Hepatic stellate cell (primary cell): ENCODE measurements at regions not wholly inside any gene's neighbourhood (a gene's known extent, or its start where the extent isn't known, plus 50 kb on each side); places are given as distances from the start of the nearest gene placed in this dataset.
"Not testable (repeated sequence)": the region's sequence is repeated elsewhere in the genome, so short reads cannot be mapped to it uniquely, and the experiment has no call there.

Experiments
- DNase-seq: peaks from one replicate; pipeline ENCODE4 v3.0.0; 2011; ENCODE audit warnings: low spot score

DNA sequence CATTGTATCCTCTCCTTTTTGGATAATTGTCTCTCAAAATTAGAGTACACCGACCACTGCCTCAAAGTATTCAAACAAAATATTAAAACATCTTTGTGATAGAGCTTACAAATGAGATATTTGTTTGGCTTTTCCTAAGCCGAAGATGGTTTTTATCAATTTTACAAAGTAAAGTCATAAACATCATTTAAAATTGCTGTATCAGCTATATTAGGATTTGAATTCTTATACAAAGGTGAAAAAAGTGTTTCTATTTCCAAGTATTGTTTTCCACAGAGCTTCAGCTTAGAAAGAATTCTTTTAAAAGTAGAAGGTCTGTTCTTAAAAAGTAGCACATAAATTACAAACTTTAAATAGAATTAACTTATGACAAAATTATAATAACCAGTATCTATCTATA is 116.6 kb upstream of the IFNE start:
- no peak for DNase-seq

DNA sequence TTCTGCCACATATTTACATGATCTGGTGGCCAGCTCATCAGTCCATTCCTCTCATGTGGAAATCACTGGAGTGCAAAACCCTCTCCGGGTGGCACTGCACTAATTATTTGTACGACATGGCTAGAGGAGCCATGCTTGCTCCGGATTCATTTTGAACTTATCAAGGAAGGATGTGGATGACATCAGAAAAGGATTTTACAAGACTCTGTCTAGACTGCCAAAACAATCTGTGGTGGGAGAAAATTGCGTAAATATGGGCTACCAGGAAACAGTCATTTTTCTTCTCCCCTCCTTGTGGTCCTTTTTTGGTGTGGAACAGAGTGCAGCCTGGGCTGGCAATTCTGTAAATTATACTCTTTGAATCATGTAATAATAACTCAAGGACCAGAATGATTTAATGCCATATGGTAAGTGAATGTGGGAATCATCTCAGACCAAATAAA is 123.4 kb upstream of the IFNE start:
- DNase-seq = peak; percentile 6

DNA sequence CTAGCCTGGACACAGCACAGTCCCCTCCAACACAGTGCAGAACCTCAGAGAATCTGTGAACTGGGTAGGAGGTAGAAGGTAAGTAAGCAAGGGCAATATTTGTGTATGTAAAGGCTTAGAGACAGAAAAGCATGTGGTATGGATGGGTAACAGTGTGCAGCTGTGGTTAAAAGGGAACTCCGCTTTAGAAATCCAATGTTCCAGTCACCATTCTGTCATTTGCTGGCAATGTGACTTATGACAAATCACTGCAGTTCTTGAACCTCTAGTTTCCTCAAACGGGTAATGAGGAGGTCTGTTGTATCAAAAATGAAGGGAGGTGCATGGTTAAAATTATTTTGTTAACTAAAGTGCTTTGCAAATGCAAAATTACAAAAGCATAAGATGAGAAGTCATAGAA is 125.5 kb upstream of the IFNE start:
- no peak for DNase-seq

DNA sequence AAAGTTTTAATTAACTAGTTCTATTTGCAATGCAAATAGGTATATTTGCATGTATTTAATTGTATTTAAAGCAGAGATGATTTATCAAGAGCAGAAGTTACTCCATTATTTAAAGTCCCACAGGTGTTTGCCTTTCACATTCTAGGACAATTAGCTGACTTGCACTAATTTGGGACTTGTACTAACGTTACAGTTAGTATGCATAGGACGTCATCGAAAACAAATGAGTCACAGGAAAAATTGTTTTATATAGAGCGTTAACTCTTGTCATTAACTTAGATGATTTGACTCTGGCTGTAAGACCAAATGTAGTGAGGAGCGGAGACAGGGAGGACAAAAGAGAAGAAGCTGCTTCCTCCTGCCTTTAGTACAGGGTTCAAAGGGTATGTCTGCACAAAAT is 126.1 kb upstream of the IFNE start:
- no peak for DNase-seq

DNA sequence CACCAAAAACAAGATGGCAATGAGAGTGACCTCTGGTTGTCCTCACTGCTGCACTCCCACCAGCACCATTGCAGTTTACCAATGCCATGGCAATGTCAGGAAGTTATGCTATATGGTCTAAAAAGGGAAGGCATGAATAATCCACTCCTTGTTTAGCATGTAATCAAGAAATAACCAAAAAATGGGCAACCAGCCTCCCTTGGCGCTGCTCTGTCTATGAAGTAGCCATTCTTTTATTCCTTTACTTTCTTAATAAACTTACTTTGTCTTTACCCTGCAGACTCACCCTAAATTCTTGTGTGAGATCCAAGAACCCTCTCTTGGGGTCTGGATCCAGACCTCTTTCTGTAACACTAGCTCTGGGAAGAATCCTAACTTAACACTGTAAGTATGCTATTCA is 127.4 kb upstream of the IFNE start:
- no peak for DNase-seq

DNA sequence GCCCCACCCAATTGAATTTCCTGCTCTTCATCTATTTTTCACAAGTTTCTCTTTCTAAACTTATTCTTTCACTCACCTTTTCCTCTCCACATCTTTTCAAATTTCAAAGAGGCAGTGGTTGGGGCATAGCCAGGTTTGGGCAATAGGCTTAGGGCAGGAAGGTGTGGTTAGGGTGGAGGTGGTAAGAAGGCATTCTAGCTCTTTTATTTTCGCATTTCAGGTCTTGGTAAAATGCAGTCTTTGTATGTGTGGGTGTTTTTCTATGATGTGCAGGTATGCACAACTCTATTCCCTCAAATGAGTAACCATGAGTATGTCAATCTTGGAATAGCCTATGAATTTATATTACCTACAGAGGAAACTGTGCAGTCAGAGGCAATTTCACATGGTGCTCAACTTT is 129.8 kb upstream of the IFNE start:
- no peak for DNase-seq

DNA sequence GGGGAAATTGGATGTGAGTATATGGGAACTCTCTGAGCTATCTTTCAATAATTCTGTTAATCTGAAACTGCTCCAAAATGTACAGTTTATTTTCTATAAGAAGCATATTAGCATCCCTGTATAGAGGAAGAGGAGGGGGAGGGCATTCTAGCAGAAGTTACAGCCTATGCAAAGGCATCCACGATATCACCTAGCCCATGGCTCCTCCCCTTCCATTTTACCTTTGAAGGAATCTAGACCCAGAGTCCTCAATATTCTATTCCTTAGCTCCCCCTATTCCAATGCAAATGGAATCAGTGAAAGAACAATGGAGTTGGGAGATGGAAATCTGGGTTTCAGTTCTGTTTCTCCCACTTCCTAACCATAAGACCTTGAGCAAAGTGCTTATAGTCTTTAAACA is 132.9 kb upstream of the IFNE start:
- no peak for DNase-seq

DNA sequence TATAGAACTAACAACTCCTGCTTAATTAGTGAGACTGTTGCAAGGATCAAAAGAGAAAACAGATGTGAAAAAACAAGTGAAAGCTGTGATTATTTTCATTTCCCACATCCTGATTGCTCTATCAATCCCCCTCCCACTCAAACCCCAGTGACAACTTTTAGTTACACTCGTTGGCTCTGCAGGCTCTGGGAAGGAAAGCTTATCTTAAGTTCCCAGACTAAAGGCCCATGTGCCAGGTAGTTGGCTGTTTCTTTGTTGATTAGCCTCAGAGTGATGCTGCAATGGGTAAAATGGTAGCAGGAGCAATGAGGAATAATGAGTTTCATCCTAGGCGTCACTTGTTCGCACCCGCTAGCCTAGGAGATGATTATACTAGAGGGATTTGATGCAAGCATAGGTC is 133.3 kb upstream of the IFNE start:
- DNase-seq = no peak

DNA sequence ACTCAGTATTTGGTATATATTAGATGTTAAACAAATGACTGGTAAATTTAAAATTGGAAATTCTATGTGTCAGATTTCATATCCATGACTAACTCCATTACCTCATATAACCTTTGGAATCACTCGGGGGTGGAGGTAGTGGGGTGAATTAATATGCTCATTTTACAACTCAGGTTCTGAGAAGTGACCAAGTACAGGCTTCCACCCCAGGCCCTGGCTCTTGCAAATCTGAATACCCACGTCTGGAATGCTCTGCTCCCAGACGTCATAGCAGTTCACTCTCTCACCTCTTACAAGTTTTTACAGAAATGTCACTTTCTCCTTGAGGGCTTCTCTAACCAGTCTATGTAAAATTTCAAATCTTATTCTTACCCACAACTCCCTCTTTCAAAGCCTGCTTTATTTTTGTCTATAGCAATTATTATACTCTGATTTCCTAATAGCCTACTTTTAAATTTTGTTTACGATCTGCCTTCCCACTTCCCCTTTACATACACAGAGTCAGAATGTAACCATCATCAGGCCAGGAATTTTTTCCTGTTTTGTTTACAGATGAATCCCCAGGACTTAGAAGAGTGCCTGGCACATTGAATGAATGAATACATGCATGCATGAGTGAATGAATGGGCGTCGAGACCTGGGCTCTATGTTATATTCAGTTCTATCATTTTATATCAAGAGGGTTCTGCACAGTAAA is 134.1 kb upstream of the IFNE start:
- DNase-seq = peak; percentile 57

DNA sequence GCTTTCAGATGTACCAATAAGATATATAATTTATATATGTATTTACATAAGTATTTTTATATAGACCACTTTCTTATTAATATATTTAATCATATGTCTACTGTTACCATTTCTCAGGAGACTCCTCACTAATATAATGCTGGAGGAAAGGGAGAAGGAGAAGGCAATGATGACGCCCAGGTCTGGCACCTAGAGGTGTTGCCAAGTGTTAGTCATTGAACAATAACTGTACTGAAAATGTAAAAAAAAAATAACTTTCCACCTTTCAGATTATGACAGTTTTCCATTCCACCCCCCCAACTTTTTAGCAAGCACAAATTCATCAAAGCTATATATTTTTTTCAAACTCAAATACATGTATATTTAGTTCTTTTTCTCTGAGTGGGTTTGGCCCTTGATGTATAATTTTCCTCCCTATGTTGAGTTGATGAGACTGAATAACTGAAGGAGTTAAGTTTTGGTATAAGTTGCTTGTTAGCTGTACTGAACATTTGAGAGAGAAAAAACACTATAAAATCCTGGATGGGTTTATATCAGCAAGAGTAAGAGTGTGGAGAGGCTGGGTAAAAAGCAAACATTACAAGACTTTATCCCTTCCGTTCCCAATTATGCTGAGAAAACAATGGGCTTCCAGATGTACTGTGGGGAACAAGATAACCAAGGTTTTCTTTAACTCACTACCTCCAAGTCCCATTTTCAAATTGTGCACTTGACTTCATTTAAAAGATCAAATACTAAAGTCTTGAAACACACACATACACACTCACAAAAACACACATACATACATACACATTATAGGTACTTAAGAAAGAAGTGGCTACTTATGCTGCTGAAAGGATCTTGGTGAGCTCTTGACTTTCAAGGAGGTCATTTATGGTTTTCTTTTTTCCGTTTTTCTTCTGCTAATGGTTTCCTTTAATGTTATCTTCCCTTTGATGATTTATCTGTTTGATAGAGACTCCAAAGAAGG is 142.8 kb upstream of the IFNE start:
- no peak for DNase-seq

DNA sequence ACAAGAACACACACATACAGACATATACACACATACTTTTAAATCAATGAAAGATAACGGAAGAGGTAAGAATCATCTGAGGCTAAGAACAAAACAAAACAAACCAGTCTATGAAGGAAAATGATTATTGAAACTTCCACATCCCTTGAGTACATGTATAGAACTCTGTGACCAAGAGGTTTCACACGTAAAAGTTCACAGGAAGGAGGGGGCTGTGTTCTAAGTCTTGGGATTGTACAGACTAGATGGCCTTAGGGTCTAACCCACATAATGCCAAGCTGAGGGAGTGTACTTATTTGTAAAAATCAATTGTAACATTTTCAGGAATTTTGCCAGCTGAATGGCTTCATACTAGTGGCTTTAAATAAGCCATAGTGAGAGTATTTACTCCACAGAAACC is 144.4 kb upstream of the IFNE start:
- DNase-seq = no peak

DNA sequence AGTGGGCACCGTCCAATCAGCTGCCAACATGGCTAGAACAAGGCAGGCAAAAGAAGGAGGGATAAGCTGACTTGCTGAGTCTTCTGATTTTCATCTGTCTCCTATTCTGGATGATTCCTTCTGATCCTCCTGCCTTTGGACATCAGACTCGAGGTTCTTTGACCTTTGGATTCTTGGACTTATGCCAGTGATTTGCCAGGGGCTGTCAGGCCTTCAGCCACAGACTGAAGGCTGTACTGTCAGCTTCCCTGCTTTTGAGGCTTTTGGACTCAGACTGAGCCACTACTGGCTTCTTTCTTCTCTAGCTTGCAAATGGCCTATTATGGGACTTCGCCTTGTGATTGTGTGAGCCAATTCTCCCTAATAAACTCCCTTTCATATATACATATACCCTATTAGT is 146.8 kb upstream of the IFNE start:
- not testable (repeated sequence) for DNase-seq

DNA sequence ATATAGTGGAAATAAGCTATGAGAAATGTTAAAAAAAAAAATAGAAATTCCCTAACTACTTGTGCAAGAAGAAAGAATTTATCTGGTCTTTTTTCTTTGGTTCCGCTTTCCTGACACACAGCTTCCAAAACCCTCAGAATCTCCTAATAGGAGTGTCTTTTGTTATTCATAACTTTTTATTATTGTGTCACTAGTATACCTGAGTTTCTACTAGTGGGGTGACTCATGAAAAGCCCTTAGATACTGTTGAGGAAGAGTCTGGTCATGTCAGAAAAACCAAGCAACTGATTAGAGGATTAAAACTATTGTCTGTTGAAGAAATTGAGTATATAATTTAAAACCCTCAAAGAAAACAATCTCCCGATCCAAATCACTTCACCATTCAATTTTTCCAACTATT is 152.8 kb upstream of the IFNE start:
- DNase-seq = no peak

DNA sequence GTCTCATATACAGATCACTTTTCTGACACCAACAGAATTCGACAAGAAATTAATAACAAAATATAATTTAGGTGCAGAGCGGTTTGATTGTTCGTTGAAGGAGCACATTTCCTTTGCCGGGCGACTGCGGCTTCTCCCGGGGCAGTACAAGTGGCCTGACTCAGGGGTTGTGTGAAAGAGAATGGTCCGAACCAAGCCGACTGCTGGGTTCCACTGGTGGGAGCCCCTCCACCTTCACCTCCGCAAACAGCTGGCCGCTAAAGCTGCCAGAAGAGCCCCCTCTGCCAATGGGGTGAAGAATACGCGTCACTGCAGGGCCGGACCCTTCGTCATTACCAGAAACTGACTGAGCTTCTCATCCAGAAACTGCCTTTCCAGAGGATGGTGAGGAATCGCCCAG is 156.0 kb upstream of the IFNE start:
- no peak for DNase-seq

DNA sequence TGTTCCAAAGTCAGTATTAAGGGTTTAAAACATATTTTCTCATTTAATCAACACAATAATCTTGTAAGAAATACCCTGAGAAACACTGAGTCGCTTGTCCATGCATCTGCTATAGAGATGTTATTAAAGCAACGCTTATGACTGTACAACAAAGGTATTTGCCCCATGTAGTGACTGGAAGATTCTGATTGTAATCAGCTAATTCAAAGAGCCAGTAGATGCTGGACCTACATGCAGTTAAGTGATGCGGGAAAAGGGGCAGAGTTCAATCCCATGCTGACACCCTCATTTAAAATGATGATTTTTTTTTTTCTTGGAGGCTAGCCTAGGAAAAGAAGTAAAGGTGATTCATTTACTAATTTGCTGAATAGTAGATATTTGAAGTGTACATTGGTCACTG is 149.3 kb upstream of the MTAP start:
- DNase-seq = no peak

DNA sequence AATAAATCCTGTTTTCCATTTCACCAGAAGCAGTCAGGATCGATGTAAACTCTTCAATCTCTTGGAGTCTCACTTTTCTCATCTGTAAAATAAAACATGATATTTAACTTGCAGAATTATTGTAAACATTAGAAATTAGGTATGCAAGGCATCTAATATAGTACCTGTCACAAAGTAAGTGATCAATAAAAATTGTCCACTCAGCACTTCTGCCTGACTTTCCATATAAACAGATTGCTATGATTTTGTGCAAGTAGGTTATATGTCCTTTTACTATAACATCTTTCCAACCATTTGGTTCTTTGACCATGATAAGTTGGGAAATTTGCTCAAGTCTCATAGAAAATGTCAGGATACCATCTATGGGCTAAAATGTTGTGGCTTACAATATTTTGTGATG is 148.8 kb upstream of the MTAP start:
- no peak for DNase-seq

DNA sequence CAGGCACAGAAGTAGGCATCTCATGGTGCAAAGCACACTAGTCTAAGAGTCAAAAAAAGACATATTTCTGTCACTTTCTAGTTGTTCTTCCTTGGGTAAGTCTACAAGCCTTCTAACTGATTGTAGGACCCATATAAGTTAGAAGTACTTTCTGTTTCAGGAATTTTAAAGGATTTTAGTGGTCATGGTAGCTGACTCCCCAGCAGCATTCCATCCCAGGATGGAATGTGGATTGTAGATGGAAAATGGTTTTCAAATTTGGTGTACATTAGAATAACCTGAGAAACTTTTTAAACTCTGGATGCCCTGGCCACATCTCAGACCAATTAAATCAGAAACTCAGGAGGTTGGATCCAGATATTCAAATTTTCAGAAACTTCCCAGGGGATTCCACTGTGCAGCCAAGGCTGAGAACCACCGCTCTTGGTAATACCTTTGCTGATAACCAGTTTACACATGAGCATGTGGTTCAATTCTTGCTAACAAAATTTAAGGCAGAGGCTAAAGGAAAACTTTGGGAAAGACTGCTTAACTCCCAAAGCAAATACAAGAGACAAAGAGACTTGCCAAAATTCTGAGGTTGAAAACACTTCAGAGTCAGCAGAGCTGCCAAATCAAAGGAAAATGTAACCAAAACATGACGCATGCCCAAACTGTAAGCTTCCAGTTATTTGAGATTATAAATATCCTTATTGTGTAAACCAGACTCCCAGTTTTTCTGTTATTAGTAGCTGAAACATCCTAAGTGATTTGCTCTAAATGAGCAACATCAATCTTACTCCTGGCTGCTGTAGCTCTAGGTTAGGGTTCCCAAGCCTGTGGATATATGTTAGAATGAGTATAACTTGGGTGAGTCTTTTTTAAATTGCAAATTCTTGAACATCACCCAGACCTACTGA is 145.4 kb upstream of the MTAP start:
- DNase-seq = peak; percentile 40

DNA sequence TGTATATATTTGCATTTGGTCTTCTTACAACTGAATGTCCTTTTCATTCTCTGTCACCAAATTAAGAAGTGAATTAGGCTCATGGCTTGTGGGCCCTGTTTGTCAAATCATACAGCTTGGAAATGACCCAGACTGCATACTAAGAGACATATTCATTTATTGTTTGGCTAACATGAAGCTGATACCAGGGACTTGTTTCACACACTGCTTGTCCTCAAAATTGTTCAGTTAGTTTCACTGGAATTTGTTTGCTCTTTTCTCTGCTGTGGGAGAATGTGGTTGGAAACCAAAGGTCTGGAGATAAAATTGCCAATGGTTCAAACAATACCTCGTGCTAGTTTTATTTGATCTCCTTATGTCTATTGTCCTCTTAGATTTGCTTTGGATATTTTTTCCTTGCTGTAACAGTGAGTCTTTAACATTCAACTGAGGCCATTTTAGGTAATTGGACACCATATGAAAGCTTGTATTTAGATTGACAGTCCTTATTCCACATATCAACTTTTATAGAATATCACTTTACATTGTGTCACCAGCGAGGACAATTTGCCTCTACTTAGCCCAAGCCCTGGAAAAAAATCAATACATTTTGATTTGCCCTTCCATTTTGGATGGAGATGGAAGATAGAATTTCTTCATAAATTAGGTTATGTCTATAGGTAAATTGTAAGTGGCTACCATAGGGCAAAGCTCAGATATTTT is 144.3 kb upstream of the MTAP start:
- DNase-seq = no peak

DNA sequence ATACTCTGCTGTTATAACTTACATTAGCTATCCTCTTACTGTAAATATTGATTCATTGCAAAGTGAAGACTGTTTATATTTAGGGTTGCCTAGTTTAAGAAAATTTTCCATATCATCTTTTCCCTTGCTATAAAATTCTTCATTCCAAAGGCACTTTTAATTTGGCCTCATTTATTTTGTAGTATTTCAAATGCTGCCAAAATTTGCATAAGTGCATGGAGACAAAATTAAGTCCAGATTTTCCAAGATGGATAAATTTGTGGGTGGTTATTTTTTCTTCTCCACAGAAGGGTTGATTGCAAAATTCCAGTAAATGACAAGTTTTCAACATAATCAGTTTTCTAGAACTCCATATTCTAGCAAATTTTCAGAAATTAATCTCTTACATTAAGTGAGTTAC is 141.5 kb upstream of the MTAP start:
- DNase-seq = no peak

DNA sequence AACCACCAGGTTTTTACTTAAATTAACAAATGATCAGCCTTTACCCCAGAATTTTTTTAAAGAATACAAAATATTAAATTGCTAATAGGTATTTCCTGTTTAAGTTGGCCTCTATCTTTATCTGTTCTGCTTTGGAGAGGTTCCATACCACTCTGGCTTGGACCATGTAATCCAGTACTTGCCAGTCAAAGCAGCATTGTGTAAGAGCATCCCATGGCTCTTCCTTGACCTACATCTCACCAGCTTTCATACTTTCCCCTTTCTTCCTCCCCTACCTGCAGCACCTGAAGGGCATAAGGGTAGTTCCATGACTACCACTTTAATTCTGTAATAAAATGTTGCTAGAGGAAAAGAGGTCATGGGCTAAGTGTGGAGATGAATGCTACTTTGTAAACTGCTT is 140.8 kb upstream of the MTAP start:
- no peak for DNase-seq

DNA sequence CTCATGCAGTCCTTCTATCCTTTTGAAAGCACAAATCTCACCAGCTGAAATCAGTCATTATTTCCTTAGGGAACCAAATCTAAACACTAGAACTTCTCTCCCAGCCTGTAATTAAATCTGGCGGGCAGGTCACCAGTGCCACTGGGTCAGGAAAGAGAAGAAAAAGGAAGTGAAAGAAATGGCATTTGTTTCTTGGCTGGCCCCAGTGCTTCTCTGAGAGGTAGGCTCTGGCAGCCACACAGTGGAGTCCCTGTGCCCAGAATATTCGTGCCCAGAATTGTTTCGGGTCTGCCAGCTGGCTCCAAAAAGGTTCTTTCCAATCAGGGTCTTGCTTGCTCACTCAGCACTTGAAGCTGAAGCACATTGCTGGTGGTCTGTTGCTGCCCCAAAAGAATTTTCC is 133.9 kb upstream of the MTAP start:
- DNase-seq = no peak

DNA sequence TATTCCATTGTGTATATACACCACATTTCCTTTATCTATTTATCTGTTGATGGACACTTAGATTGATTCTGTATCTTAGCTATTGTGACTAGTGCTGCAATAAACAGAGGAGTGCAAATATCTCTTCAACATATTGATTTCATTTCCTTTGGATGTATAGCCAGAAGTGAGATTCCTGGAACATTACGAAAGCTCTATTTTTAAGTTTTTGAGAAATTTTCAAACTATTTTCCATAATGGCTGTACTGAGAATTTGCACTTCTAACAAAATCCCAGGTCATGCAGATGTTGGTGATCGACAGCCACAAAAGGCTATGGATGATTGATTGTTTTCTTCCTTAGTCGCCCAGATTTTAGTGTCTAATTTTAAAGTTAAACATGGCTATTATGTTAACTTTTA is 132.7 kb upstream of the MTAP start:
- no peak for DNase-seq
